ENCODE measurements at regions not wholly inside any gene's neighbourhood (a gene's known extent, or its start where the extent isn't known, plus 50 kb on each side); places are given as distances from the start of the nearest gene placed in this dataset.
A peak's percentile ranks its signal among the peaks of the same experiment; 100 is the strongest.

DNA sequence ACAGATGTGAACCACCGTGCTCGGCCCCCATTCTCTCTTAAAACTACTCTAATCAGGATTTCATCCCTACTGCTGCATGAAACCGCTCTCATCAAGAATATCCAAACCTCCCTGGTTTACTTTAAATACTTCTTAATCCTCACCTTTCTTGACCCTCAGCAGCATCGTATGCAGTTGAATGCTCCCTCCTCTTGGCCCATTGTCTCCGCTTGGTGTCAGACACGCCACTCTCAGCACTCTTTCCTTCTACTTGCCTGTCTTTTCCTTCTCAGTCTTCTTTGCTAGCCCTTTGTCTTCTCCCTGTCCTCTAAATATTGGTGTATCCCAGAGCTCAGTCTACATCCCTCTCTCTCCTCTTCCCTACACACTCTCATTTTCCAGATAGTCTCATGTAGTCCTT is 314.9 kb downstream of the MRPL39 start:
- TF ChIP-seq CTCF (IDR thresholded peaks at IDR 0.05; ENCODE audit: low read depth, low read length), result no peak
- DNase-seq (ENCODE audit: low read depth, low spot score), result no peak
- in situ Hi-C loops (cut with HindIII; ENCODE audit: low sequenced_read_pairs), result no loop called here
- no peak overlapping the region for H3K4me3 ChIP-seq (ENCODE audit: low read depth, low read length)

GRCh38 chr21:25283720-25284119 is 323.6 kb downstream of the MRPL39 start:
- no peak overlapping the region for H3K4me3 ChIP-seq (ENCODE audit: low read depth, low read length)
- in situ Hi-C loops (cut with HindIII; ENCODE audit: low sequenced_read_pairs), result no loop called here
- peak; percentile 37 for DNase-seq (ENCODE audit: low read depth, low spot score)
- TF ChIP-seq CTCF (IDR thresholded peaks at IDR 0.05; ENCODE audit: low read depth, low read length), result peak; percentile 51

DNA sequence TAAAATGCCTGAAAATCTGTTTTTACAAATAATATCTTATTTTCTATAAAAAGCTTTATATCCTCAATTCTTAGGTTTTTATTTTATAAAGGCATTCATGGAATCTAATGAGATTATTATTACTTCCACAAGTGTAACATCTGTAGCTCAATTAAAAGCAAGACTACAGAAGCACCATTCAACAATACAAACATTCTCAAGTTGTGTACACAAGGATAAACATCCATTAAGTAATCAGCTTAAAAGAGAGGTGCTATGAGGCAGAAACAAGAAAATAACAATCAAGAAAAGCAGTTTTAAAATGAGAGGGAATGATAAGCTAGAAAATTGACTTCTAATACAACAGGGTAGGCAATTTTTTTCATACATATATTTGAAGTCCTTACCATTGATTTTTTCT is 326.1 kb downstream of the MRPL39 start:
- H3K4me3 ChIP-seq (ENCODE audit: low read depth, low read length), result no peak overlapping the region
- no peak for DNase-seq (ENCODE audit: low read depth, low spot score)
- TF ChIP-seq CTCF (IDR thresholded peaks at IDR 0.05; ENCODE audit: low read depth, low read length), result no peak
- in situ Hi-C loops (cut with HindIII; ENCODE audit: low sequenced_read_pairs), result no loop called here

GRCh38 chr21:25280061-25280460 is 327.2 kb downstream of the MRPL39 start:
- TF ChIP-seq CTCF (IDR thresholded peaks at IDR 0.05; ENCODE audit: low read depth, low read length), result no peak
- no peak overlapping the region for H3K4me3 ChIP-seq (ENCODE audit: low read depth, low read length)
- in situ Hi-C loops (cut with HindIII; ENCODE audit: low sequenced_read_pairs), result no loop called here
- no peak for DNase-seq (ENCODE audit: low read depth, low spot score)

DNA sequence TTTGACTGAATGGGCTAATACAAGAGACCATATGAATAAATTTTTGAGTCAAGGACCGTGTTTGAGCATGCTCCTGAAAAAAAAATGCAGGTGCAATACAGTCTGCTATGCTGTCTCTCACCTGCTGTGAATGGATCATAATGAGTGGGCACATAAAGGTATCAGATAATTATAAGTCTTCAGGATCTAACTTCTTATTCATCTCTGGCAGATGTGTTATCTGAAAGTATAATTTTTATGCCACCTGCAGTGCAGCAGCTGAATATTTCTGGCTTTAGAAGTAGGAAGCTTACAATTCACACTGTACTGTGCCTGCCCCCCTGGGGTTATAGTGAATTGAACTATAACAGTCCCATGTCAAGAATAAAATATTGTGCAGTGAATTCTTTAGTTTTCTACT is 333.3 kb downstream of the MRPL39 start:
- H3K4me3 ChIP-seq (ENCODE audit: low read depth, low read length), result no peak overlapping the region
- no peak for DNase-seq (ENCODE audit: low read depth, low spot score)
- in situ Hi-C loops (cut with HindIII; ENCODE audit: low sequenced_read_pairs), result no loop called here
- TF ChIP-seq CTCF (IDR thresholded peaks at IDR 0.05; ENCODE audit: low read depth, low read length), result no peak

- no peak overlapping the region for H3K4me3 ChIP-seq (ENCODE audit: low read depth, low read length)
- TF ChIP-seq CTCF (IDR thresholded peaks at IDR 0.05; ENCODE audit: low read depth, low read length), result no peak
- no peak for DNase-seq (ENCODE audit: low read depth, low spot score)
- in situ Hi-C loops (cut with HindIII; ENCODE audit: low sequenced_read_pairs), result no loop called here
Measured at GRCh38 chr21:25254491-25255174, 352.6 kb downstream of the MRPL39 start.
